SU-DHL-6 (cell line): ENCODE measurements at regions not wholly inside any gene's neighbourhood (a gene's known extent, or its start where the extent isn't known, plus 50 kb on each side); places are given as distances from the start of the nearest gene placed in this dataset.

Experiments
- EZH2phosphoT487 ChIP-seq: fragments of 200-600 bp; sonication (generic), shearing (Covaris generic); conservative IDR thresholded peaks from 2 replicates; pipeline ENCODE4 v1.6.1; 2018; ENCODE audit warnings: mild to moderate bottlenecking, antibody characterized with exemption, low read length, moderate library complexity, mixed read lengths
- TF ChIP-seq, protein P1 (sequence below): fragments of 200-600 bp; sonication (generic); IDR thresholded peaks from one replicate; pipeline ENCODE4 v1.5.1; 2017; ENCODE audit warnings: antibody characterized with exemption, mild to moderate bottlenecking, low read length, moderate library complexity; ENCODE audit not compliant: insufficient read depth, poor library complexity, severe bottlenecking

DNA sequence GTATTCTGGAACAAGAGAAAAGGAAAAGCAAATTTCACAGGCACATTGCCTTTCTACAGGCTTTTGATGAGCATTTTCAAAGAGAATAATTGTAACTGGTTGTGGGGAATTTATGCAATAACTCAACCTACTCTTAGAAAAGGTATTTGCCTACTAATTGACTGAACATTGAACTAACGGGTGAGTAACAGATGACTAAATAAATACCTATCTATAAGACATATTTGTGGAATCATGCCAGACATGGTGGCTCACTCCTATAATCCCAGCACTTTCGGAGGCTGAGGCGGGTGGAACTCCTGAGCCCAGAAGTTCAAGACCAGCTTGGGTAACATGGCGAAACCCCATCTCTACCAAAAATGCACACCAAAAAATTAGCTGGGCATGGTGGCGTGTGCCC, 367.7 kb downstream of the CGGBP1 start:
- TF ChIP-seq, protein P1, sequence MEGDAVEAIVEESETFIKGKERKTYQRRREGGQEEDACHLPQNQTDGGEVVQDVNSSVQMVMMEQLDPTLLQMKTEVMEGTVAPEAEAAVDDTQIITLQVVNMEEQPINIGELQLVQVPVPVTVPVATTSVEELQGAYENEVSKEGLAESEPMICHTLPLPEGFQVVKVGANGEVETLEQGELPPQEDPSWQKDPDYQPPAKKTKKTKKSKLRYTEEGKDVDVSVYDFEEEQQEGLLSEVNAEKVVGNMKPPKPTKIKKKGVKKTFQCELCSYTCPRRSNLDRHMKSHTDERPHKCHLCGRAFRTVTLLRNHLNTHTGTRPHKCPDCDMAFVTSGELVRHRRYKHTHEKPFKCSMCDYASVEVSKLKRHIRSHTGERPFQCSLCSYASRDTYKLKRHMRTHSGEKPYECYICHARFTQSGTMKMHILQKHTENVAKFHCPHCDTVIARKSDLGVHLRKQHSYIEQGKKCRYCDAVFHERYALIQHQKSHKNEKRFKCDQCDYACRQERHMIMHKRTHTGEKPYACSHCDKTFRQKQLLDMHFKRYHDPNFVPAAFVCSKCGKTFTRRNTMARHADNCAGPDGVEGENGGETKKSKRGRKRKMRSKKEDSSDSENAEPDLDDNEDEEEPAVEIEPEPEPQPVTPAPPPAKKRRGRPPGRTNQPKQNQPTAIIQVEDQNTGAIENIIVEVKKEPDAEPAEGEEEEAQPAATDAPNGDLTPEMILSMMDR = no peak
- TF ChIP-seq EZH2phosphoT487 = no peak
